ENCODE measurements at regions not wholly inside any gene's neighbourhood (a gene's known extent, or its start where the extent isn't known, plus 50 kb on each side); places are given as distances from the start of the nearest gene placed in this dataset.
"Not testable (repeated sequence)": the region's sequence is repeated elsewhere in the genome, so short reads cannot be mapped to it uniquely, and the experiment has no call there.

DNA sequence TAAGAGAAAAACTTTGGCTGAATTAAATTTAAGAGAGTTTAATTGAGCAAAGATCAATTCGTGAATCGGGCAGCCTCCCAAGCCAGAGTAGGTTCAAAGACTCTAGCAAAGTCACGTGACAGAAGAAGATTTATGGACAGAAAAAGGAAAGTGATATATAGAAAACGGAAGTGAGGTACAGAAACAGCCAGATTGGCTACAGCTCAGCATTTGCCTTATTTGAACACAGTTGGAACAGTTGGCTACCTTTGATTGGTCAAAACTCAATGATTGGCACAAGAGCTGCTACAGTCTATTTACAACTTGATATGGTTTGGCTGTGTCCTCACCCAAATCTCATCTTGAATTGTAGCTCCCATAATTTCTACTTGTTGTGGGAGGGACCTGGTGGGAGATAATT lies 102.6 kb downstream of the PLG start:
- no peak for DNase-seq

DNA sequence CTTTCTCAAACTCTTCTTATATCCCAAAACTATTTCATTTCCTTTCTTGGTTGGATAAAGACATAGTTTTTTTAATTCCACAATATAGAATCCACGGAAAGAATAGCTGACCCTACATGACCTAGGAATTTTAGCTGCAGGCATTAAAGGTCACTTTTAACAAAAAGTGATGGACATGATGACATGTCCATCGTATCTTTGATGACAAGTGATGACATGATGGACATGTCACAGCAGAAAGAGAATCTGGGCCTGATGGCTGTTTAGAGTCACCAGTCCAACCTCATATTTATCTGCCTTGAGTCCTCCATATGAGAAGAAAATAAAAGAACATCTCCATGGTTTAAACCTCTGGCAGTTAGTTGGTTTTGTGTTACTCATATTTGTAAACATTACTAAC lies 106.2 kb downstream of the PLG start:
- DNase-seq = no peak

DNA sequence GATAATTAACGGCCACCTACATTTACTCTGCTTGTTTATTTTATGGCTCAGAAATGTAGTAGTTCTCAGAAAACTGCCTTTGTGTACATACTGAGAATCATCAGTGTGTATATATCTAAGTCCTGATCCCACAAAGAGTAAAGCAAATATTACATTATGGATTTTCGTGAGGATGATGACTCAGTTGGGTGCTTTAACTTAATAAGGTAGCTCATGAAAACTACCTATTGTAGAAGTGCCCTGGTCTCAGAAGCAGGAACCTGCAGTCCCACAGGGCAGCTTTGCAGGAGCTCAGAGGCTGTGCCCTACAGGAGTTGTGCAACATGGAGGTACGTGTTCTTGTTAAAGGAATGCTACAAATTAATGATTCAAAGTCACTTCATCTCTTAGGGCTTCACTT lies 108.2 kb downstream of the PLG start:
- DNase-seq = no peak

DNA sequence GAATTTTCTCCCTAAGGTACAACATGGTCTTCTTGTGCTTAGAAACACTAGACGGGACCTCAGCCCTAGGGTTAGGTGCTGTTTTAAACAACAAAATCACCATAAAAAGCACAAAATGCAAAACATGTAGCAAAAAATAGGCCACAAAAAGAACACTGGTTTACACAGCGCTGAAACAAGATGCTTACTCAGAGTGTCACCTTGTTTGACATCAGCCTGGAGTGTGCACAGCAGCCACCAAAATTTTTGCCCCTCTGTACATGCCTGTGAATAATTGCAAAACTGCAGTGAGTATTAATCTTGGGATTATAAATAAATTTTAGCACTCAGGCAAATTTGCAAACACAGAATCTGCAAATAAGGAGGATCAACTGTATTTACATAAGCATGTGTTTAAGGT lies 110.1 kb downstream of the PLG start:
- DNase-seq = no peak

DNA sequence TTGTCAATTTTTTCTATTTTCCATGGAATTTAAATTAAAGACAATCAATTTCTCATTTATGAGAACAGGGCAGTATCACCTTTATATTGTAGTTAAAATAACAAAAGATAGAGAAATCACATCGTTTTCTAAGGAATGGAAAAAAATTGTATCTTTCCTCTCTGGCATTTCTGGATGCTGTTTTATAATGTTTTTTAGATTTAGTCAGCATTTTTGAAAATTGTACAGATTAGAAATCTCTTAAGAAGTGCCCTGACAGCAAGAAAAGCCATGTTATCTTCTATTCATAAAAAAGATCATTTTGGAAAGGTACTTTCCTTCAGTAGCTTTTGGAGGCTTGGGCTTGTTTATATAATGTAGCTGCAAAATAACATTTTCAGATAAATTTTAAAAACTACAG lies 116.9 kb downstream of the PLG start:
- no peak for DNase-seq

DNA sequence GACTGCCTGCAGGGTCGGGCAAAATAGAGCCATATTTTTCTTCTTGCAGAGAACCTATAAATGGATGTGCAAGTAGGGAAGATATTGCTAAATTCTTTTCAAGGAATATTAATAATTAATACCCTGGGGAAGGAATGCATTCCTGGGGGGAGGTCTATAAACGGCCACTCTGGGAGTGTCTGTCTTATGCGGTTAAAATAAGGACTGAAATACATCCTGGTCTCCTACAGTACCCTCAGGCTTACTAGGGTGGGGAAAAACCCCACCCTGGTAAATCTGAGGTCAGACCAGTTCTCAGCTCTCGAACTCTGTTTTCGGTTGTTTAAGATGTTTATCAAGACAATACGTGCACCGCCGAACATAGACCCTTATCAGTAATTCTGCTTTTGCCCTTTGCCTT lies 118.6 kb downstream of the PLG start:
- not testable (repeated sequence) for DNase-seq

DNA sequence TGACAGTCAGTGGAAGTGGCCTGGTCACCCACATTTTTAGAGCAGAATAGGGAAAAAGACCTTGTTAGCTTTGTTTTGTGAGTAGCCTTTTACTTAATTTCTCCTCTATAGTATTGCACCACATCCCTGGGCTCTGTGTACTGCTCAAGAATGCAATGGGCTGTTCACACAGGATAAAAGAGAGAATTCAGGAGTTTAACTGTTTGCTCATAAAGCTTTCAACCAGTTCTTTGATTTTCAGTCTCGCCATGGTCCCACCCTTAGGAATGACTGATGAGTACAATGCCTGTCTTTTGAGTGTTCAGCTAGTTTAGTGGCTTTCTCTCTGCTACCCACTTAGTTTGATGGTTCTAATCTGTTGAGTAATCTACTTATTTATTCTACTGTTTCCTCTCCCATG lies 129.7 kb downstream of the PLG start:
- no peak for DNase-seq

DNA sequence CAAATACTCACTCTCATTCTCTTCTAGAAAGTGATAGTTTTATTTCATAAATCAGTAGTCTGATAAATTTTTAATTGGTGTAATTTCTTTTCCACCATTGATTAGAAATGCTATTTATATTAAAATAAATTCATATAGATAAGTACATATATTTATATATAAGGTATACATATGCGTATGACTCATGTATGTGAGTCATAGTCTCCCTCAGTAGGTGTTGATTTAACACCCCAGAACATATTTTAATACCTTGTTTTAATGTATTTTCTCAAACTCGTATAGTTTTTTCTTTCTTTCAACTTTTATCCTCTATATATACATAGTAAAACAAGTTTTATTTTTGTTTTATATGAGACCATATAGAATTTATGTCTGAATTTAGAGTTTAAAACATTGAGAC lies 130.4 kb downstream of the PLG start:
- DNase-seq = no peak

DNA sequence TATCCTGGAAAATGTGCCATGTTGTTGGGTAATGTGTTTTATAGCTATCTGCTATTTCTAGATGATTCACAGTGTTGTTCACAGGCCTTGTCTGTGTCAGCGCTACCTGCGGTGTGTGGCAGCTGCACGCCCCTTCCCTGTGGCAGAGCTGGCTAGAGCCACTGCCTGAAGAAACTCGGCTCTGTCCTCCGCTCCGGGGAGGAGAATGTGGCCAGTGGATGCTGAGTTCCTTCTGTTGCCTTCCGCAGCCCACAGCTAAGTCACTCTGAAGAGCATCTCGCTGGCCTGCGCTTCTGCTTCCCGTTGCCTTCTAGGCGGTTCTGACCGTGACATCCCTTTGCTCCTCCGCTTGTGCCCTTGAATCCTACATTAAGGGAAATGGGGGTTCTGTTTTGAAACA lies 135.1 kb downstream of the PLG start:
- DNase-seq = no peak

DNA sequence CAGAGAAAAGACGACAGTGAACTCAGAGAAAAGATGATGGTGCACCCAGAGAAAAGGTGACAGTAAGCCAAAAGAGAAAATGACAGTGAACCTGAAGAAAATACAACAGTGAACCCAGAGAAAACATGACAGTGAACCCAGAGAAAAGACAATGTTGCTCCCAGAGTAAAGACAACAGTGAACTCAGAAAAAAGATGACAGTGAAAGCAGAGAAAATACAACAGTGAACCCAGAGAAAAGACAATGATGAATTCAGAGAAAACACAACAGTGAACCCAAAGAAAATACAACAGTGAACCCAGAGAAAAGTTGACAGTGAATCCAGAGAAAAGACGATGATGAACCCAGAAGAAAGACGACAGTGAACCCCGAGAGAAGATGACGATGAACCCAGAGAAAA lies 140.5 kb upstream of the MAP3K4 start:
- DNase-seq = no peak

DNA sequence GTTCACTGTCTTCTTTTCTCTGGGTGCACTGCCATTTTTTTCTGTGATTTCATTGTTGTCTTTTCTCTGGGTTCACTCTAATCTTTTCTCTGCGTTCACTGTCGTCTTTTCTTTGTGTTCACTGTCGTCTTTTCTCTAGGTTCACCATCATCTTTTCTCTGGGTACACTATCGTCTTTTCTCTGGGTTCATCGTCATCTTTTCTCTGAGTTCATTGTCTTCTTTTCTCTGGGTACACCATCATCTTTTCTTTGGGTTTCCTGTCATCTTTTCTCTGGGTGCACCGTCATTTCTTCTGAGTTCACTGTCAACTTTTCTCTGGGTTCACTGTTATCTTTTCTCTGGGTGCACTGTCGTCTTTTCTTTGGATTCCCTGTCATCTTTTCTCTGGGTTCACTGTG lies 137.6 kb upstream of the MAP3K4 start:
- DNase-seq = no peak

DNA sequence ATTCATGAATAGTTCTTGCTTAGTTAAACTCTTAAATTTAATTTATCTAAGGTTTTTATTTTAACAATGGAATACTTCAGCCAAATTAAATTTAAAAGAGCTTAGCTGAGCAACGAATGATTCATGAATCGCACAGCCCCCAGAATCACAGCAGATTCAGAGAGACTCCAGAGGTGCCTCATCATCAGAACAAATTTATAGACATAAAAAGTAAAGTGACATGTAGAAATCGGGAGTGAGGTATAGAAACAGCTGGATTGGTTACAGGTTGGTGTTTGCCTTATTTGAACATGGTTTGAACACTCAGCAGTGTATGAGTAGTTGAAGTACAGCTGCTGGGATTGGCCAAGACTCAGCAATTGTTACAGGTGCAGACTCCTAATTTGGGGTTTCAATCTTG lies 132.7 kb upstream of the MAP3K4 start:
- DNase-seq = no peak

DNA sequence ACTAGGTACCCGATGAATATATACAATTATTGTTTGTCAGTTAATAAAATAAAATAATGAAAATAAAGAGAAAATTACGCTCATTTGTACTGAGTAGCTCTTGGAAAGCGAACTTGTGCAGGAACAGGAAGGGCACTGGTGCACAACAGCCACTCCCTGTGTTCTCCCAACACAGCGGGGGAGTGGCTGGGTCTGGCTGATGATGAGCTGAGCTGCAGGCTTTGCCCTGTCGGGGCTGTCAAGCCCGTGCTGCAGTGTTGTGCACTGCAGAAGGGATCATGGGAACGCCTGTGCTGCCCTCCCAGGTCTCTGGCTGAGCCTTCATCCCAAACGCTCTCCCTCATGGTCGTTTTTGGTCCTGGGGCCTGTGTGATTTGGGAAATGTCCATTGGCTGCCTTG lies 131.7 kb upstream of the MAP3K4 start:
- no peak for DNase-seq

DNA sequence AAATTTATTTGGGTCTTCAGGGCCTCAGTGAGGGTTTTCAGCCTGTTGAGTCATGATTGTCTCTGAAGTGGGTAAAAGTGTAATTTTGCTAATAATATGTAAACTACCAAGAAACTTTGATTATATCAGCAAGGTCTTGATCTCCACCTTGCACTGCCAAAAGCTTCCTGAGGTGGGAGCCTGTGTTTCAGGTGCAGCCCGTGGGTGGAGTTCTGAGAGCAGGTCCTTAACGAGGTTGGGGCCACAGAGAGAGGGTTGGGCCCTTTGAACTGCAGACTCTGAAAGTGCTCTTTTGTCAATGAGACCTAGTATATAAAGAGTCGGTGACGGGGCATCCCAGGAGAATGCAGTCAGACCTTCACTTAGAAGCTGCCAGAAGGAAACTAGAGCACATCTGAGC lies 129.7 kb upstream of the MAP3K4 start:
- DNase-seq = no peak

DNA sequence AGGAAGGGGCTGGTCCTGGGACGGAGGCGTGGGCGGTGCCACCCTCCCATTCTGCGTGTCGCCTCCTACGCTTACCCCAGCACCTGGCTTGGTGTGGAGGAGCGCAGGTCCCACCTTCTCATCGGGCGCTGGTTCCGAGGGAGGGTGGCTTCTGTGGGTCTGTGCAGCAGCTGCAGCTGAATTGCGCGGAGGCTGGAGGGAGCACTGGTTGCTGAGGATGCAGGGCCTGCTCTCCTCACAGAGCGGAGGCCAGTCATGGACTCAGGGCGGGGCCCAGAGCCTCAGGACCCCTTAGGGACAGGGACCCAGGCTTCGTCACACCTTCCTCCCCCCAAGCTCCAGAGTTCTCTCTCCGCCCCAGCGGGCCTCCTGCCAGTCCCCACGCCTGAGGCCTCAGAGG lies 127.8 kb upstream of the MAP3K4 start:
- DNase-seq = no peak

DNA sequence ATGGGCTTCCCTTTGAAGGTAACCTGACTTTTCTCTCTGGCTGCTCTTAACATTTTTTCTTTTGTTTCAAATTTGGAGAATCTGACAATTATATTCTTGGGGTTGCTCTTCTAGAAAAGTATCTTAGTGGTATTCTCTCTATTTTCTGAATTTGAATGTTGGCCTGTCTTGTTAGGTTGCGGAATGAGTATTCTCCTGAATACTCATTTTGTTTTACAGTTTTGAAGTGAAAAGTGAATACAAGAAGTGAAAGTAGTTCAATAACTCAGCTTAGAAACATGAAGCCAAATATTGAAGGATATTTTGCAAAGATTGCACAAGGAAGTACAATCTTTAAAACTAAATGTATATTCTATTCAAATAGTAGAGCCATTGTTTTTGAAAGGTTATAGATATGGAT lies 120.2 kb upstream of the MAP3K4 start:
- DNase-seq = no peak

DNA sequence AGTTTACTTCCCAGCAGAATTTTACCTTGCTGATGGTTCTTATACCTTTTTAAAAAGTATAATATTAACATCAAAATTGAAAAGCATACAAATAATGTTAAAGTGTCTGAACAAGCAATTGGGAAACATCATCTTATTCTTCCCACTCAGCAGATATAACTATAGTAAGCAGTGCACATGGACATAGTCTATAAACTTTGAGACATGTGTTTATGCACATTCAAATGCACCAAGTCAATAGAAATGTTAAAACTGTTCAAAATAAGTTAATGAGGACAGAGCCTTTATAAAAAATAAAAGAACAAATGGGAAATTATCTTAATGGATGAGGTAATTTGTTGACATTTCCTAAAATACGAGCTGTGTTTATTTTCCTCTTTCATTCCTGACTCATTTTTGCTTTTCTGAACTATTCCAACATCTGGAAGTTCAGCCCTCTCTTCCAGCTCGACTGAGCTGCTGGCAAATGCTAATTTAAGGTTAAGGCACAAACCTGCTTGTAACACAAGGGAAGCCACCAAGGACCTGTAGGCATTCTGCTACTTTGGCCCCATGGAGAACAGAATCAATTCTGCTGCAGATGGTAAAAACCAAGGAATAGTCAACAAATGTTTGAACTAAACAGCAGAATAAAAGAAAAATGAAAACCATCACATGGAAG lies 110.3 kb upstream of the MAP3K4 start:
- DNase-seq = no peak

DNA sequence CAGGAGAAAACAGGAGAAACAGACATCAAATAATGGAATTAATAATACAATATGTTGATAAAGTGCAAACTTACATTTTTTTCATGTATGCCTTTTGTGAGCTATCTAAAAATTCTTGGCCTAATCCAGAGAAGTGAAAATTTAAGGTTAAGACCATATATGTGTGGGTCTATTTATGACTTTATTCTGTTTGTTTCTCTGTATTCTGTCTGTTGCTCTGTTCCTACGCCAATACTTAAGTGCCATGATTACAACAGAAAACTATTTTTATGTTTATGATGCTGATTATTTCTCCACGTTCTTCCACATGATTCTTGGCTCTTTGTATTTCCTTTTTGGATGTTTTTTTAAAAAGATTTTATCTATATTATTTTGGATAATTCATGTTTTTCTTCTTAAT lies 109.6 kb upstream of the MAP3K4 start:
- no peak for DNase-seq

DNA sequence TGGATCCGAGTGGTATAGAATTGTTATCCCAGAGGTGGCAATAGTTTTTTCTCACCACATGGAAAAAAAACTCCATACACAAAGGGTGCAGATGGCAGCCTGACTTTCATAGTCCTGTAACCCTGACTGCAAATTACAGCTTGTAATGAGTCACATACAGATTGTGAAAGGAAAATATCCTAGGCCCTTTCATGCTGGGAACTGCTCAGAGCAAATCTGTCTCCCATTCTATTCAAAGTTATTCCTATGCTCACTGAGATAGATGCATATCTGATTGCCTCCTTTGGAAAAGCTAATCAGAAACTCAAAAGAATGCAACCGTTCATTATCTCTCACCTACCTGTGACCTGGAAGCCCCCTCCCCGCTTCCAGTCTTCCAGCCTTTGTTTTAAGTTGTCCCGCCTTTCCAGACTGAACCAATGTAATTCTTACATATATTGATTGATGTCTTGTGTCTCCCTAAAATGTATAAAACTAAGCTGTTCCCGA lies 108.7 kb upstream of the MAP3K4 start:
- no peak for DNase-seq

DNA sequence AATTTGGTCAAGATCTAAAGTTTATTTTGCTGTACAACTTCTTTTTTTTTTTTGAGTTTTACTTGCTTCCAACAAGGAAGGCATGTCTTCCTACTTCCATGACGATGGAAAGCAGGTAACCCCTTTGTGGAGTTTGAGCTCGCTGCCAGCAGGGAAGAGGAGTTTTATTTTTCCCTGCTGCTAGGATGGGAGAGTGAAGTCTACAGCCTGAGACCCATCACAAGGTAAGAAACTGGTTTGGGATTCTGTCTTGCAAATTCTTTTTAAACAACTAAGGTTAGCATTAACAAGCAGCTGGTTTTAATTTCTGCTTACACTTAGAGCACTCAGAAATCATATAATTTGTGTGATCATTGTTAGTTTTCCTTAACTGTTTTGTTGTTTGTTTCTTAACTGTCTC lies 108.0 kb upstream of the MAP3K4 start:
- no peak for DNase-seq

DNA sequence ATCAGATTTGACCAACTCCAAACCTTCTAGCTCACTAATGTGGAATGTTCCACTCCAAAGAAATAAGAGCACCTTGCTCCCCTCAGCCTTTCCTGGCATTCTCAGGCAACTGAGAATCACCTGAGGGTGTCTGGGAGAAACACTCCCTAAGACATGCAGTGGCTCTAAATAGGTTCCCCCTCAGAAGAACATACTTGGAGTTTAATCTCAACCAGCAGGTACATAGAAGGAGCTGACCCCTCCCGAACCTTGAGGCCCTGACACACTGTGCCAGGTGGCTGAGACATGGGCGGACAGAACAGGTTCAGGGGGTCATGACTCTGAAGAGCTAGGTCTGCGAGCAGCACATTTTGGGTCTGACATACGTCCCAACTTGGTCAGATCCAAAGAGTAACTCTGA lies 107.6 kb upstream of the MAP3K4 start:
- no peak for DNase-seq

DNA sequence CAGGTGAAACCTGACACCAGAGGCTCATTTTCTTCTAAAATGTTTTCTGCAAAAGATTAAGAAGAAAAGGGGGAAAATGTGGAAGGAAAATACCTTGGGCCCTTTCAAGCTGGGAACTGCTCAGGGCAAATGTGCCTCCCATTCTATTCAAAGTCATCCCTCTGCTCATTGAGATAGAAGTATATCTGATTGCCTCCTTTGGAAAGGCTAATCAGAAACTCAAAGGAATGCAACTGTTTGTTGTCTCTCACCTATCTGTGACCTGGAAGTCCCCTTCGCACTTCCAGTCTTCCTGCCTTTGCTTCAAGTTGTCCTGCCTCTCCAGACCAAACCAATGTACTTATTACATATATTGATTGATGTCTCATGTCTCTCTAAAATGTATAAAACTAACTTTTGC lies 102.4 kb upstream of the MAP3K4 start:
- DNase-seq = not testable (repeated sequence)

DNA sequence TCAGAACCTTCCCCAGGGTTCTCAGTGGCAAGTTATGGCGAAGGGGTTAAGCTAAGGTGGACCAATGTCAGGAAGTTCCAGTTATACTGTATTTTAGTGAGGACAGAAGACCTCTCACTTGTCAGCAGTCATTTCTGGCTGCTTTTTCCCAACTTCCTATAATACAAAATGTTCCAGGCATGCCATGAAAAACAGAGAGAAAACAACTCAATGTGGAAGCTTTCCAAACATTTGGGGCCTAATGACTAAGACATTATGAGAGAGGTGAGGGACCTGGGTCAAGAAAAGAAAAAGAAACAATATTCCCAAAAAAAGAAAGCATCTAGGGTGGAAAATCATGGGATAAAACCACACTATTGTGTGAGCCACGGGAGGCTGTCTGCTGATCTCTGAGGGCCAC lies 99.9 kb upstream of the MAP3K4 start:
- no peak for DNase-seq

DNA sequence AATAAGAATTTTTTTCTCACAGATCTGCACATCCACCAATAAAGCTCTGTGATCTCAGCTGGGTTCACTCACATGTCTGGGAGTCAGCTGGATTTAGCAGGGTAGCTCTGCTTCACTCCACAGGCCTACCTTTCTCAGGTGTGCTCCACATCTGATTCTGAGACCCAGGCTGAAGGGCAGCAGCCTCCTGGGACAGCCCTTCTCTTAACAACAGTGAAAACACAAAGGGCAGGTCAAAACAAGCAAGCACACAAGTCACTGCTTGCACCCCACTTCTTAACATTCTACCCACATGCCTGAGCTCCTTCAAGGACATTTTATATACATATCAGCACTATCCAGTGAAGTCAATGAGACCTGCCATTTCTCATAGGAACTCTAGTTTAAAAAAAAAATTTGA lies 96.0 kb upstream of the MAP3K4 start:
- no peak for DNase-seq

DNA sequence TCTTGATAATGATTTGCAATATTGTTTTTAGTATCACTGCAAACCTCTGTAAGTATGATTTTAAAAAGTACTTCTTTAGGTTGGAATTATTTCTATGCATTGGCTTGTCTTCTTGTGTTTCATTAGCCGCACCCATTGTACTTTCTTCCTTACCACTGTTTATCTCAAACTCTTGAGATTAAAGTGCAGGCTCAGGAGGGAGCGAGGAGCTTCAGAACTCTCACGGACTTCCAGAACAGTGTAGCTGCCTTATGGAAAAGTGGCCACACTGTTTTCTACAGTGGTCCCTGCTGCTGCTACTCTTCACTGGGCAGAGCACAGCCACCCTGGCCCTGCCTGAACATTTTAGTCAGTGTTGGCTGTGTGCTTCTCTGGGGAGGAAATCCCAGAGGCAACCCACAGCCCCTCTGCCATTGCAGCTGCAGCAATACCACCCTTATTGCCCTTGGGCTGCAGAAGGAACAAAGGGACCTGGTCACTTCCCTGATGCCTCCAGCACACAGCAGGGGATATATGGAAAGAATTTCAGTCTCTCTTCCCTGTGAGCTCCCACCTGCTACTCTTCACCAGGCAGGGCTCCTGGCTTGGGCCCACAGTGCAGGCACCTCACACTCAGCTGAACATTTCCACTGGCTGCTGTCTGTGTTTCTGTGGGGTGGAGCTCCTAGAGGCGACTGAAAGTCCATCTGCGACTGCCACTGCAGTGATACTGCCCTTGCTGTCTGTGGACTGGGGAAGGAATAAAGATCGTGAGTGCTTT lies 91.7 kb upstream of the MAP3K4 start:
- no peak for DNase-seq
